SK-N-SH (cell line): ENCODE measurements at regions not wholly inside any gene's neighbourhood (a gene's known extent, or its start where the extent isn't known, plus 50 kb on each side); places are given as distances from the start of the nearest gene placed in this dataset.

Source experiments
- CTCF ChIA-PET: fragments of 300-600, 350-600 bp; formaldehyde crosslinking; extraction: SDS; loops from one replicate; lab custom pipeline; 2021; lab: Yijun Ruan, JAX
- POLR2A ChIA-PET: fragments of 350-600 bp; sonication (Branson Sonifier 250); formaldehyde crosslinking; extraction: SDS; loops from one replicate; lab custom pipeline; 2020; ENCODE audit warnings: antibody characterized with exemption, inconsistent platforms; lab: Yijun Ruan, JAX
- DNase-seq: peaks from one replicate; pipeline ENCODE4 v3.0.0; 2012
- H2AFZ ChIP-seq: fragments of 200-600 bp; sonication (generic); 2 replicates; pipeline ENCODE4 v1.8.1; 2016; ENCODE audit warnings: antibody characterized with exemption, mild to moderate bottlenecking, low read depth
- H3F3A ChIP-seq: fragments of 200-600 bp; sonication (generic); replicated peaks from 2 replicates; pipeline ENCODE3; 2016; ENCODE audit warnings: antibody characterized with exemption, mild to moderate bottlenecking; ENCODE audit not compliant: insufficient read depth
- H3K27ac ChIP-seq, 2 experiments: fragments of 200-500 bp in 1 of 2; fragments of 200-600 bp in 1 of 2; sonication (Bioruptor generic) in 1 of 2; sonication (generic), shearing (Covaris generic) in 1 of 2; 2 replicates each; pipeline versions ENCODE4 v1.5.1 to v1.6.1; 2014 to 2016; ENCODE audit warnings: low read depth in 2 of 2, inconsistent platforms in 1 of 2, low read length in 1 of 2, mild to moderate bottlenecking in 1 of 2, mixed read lengths in 1 of 2
- H3K27me3 ChIP-seq: fragments of 200-600 bp; sonication (generic), shearing (Covaris generic); 2 replicates; pipeline ENCODE4 v1.6.1; 2016; ENCODE audit warnings: mixed run types; ENCODE audit not compliant: insufficient read depth
- H3K36me3 ChIP-seq, 2 experiments: fragments of 200-500 bp in 1 of 2; fragments of 200-600 bp in 1 of 2; sonication (Bioruptor generic) in 1 of 2; sonication (generic) in 1 of 2; replicated peaks in 1 of 2; 2 replicates each; pipeline versions ENCODE3 to v1.5.1; 2014 to 2016; ENCODE audit warnings: low read length in 1 of 2, mild to moderate bottlenecking in 1 of 2; ENCODE audit not compliant: insufficient read depth in 2 of 2, control insufficient read depth in 1 of 2
- H3K4me1 ChIP-seq, 2 experiments: fragments of 200-500 bp in 1 of 2; fragments of 200-600 bp in 1 of 2; sonication (Bioruptor generic) in 1 of 2; sonication (generic), shearing (Covaris generic) in 1 of 2; 2 replicates each; pipeline versions ENCODE4 v1.5.1 to v1.6.1; 2014 to 2016; ENCODE audit warnings: low read depth in 1 of 2, low read length in 1 of 2, mixed run types in 1 of 2; ENCODE audit not compliant: insufficient read depth in 2 of 2, control insufficient read depth in 1 of 2
- H3K4me2 ChIP-seq: fragments of 200-600 bp; sonication (generic), shearing (Covaris generic); 2 replicates; pipeline ENCODE4 v1.6.1; 2017; ENCODE audit warnings: mixed run types
- H3K4me3 ChIP-seq, 2 experiments: fragments of 200-500 bp in 1 of 2; fragments of 200-600 bp in 1 of 2; sonication (Bioruptor generic) in 1 of 2; sonication (generic), shearing (Covaris generic) in 1 of 2; 2 replicates each; pipeline versions ENCODE4 v1.5.1 to v1.8.1; 2014 to 2016; ENCODE audit warnings: low read depth in 2 of 2, inconsistent platforms in 1 of 2, low read length in 1 of 2, mild to moderate bottlenecking in 1 of 2, mixed read lengths in 1 of 2, moderate library complexity in 1 of 2
- H3K79me2 ChIP-seq: fragments of 200-600 bp; sonication (generic); 2 replicates; pipeline ENCODE4 v1.8.1; 2017; ENCODE audit warnings: mild to moderate bottlenecking; ENCODE audit not compliant: insufficient read depth
- H3K9ac ChIP-seq: fragments of 200-600 bp; sonication (generic); 2 replicates; pipeline ENCODE4 v1.6.1; 2017; ENCODE audit warnings: mixed run types
- H3K9me2 ChIP-seq: fragments of 200-600 bp; sonication (generic); 2 replicates; pipeline ENCODE4 v1.6.1; 2017; ENCODE audit warnings: mixed run types
- H3K9me3 ChIP-seq: fragments of 200-600 bp; sonication (generic); 2 replicates; pipeline ENCODE4 v1.6.1; 2017; ENCODE audit warnings: mixed run types, mild to moderate bottlenecking, moderate library complexity
- H4K20me1 ChIP-seq: fragments of 200-600 bp; sonication (generic); 2 replicates; pipeline ENCODE4 v1.6.1; 2017; ENCODE audit warnings: mild to moderate bottlenecking, mixed run types; ENCODE audit not compliant: insufficient read depth
- ELF1 ChIP-seq: IDR thresholded peaks from 2 replicates; pipeline ENCODE4 v1.4.0; 2012
- EP300 ChIP-seq, 2 experiments: IDR thresholded peaks; 2 replicates each; pipeline versions ENCODE4 v1.4.0 to v1.6.1; 2012; ENCODE audit warnings: borderline replicate concordance in 1 of 2, low read depth in 1 of 2, low read length in 1 of 2
- EZH2phosphoT487 ChIP-seq: fragments of 200-600 bp; sonication (generic); IDR thresholded peaks from 2 replicates; pipeline ENCODE4 v1.6.1; 2017; ENCODE audit warnings: low read depth, mixed run types, mild to moderate bottlenecking, antibody characterized with exemption, moderate library complexity, borderline replicate concordance
- FOSL2 ChIP-seq: IDR thresholded peaks from 2 replicates; pipeline ENCODE4 v1.4.0; 2012; ENCODE audit warnings: low read depth, mild to moderate bottlenecking, moderate library complexity, borderline replicate concordance
- FOXM1 ChIP-seq: IDR thresholded peaks from 2 replicates; pipeline ENCODE4 v1.4.0; 2012; ENCODE audit warnings: low read depth, mild to moderate bottlenecking
- GABPA ChIP-seq: IDR thresholded peaks from 2 replicates; pipeline ENCODE4 v1.4.0; 2012; ENCODE audit warnings: low read depth, mild to moderate bottlenecking
- JUND ChIP-seq: IDR thresholded peaks from 2 replicates; pipeline ENCODE4 v1.4.0; 2012
- MXI1 ChIP-seq: IDR thresholded peaks from 2 replicates; pipeline ENCODE4 v1.6.1; 2012; ENCODE audit warnings: mild to moderate bottlenecking, low read depth, low read length, improper control_type of control experiment
- NFIC ChIP-seq: IDR thresholded peaks from 2 replicates; pipeline ENCODE4 v1.4.0; 2012; ENCODE audit warnings: borderline replicate concordance
- RCOR1 ChIP-seq: fragments of 150-350 bp; IDR thresholded peaks from 2 replicates; pipeline ENCODE4 v1.6.1; 2017; ENCODE audit warnings: antibody characterized with exemption, low read length
- RXRA ChIP-seq: IDR thresholded peaks from 2 replicates; pipeline ENCODE4 v1.4.0; 2012; ENCODE audit warnings: low read depth, mild to moderate bottlenecking, borderline replicate concordance
- SIN3A ChIP-seq: IDR thresholded peaks from 2 replicates; pipeline ENCODE4 v1.6.1; 2012; ENCODE audit warnings: low read depth, mild to moderate bottlenecking, low read length, moderate library complexity, borderline replicate concordance
- SMC3 ChIP-seq: IDR thresholded peaks from 2 replicates; pipeline ENCODE4 v1.6.1; 2012; ENCODE audit warnings: low read depth, low read length, improper control_type of control experiment
- YY1 ChIP-seq: IDR thresholded peaks from 2 replicates; pipeline ENCODE4 v1.4.0; 2012; ENCODE audit warnings: low read depth, mild to moderate bottlenecking
- whole genome bisulfite sequencing: methylation state at CpG from one replicate; pipeline ENCODE4 v1.1.6; 2017; ENCODE audit warnings: low lambda C conversion rate; 5-methylcytosine and 5-hydroxymethylcytosine counted together
- TF ChIP-seq, protein P1 (sequence below): fragments of 150-350 bp; IDR thresholded peaks from 2 replicates; pipeline ENCODE4 v1.6.1; 2017; ENCODE audit warnings: antibody characterized with exemption, low read length, low read depth, borderline replicate concordance
- TF ChIP-seq, protein P2 (sequence below): IDR thresholded peaks from 2 replicates; pipeline ENCODE4 v1.4.0; 2012; ENCODE audit warnings: low read depth, borderline replicate concordance

DNA sequence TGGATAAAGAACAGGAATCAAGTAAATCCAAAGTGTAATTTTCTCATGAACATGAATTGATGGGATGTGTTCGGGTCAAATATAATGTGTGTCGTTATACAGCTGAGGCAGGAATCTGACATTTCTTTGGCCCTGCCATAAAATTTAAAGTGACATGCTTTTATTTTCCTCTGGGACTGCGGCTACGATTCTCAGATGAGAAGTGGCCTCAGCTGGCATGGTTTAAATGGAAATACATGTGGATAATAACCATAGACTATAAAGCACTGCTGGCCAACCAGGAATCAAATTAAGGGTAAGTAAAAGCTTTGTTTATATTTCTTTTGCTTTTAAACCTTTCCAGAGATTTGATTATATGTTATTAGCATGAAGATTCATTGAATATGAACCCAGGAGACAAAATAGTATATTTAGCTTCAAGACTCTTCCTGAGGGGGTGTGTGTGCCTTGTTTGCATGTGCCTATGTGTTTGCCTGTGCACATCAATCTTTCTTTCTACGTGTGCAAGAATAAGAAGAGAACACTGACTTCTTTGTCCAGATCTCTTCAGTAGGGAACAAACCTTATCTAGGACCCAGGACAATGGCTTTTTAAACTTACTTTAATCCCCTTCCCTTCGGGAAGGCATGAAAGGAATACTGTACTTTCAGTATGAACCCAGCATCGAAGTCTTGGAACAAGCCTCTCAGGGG, 629.0 kb upstream of the PFKP start:
- Histone ChIP-seq H3K4me1 (no peaks in the 10 kb centered on the region), H3K4me2 (no peak overlapping the region), H3K4me3 (no peak overlapping the region), H3K27me3 (no peaks in the 10 kb centered on the region), H3K9me3 (no peaks in the 10 kb centered on the region), H3K9ac (no peak overlapping the region), H2AFZ (no peak overlapping the region), H3F3A (no peaks in the 10 kb centered on the region), H3K27ac (no peak overlapping the region), H3K79me2 (no peaks in the 10 kb centered on the region), H3K9me2 (no peaks in the 10 kb centered on the region), H4K20me1 (no peaks in the 10 kb centered on the region), H3K36me3 (no peaks in the 10 kb centered on the region)
- 26% methylated on average over 7 of the region's 7 CpGs for WGBS
- TF ChIP-seq SMC3 (no peak), YY1 (no peak), ELF1 (no peak), SIN3A (no peak), NFIC (no peak), EP300 (IDR thresholded peaks at IDR 0.05; ENCODE audit: borderline replicate concordance in 1 of 2, low read depth in 1 of 2, low read length in 1 of 2) (no peak), JUND (no peak), FOSL2 (no peak), GABPA (no peak), EZH2phosphoT487 (no peak), RXRA (no peak), FOXM1 (no peak), RCOR1 (no peak), MXI1 (no peak)
- TF ChIP-seq, protein P1, sequence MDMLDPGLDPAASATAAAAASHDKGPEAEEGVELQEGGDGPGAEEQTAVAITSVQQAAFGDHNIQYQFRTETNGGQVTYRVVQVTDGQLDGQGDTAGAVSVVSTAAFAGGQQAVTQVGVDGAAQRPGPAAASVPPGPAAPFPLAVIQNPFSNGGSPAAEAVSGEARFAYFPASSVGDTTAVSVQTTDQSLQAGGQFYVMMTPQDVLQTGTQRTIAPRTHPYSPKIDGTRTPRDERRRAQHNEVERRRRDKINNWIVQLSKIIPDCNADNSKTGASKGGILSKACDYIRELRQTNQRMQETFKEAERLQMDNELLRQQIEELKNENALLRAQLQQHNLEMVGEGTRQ = no peak
- TF ChIP-seq, protein P2, sequence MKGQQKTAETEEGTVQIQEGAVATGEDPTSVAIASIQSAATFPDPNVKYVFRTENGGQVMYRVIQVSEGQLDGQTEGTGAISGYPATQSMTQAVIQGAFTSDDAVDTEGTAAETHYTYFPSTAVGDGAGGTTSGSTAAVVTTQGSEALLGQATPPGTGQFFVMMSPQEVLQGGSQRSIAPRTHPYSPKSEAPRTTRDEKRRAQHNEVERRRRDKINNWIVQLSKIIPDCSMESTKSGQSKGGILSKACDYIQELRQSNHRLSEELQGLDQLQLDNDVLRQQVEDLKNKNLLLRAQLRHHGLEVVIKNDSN = no peak
- ChIA-PET POLR2A (no interaction called here), CTCF (no interaction called here)
- no peak for DNase-seq

DNA sequence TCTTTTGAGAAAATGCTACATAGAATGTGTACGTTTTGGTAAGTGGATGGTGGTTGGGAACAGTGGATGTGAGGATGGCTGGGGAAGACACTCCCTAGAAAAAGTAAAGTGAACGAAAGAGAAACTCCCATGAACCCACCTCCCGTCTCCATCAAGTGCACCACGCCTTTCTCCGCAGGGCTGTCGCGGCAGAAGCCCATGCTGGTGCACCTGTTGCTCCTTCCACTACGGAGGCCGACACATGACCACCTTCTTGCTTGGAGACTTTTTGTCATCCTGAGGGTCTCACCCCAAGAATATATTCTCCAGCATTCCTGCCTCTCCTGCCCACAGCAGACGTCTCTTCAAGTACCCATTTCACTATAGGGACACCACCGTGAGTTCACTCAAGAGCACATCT, 630.4 kb upstream of the PFKP start:
- H4K20me1 ChIP-seq = no peaks in the 10 kb centered on the region

More for the DNA sequence above, 630.4 kb upstream of the PFKP start:
- no peaks in the 10 kb centered on the region for H3K9me3 ChIP-seq
- TF ChIP-seq MXI1 = no peak
- H2AFZ ChIP-seq = no peak overlapping the region
- H3K36me3 ChIP-seq = no peaks in the 10 kb centered on the region
- no peaks in the 10 kb centered on the region for H3F3A ChIP-seq
- no peaks in the 10 kb centered on the region for H3K79me2 ChIP-seq
- no peaks in the 10 kb centered on the region for H3K9me2 ChIP-seq
- no peak overlapping the region for H3K4me2 ChIP-seq
- ChIA-PET CTCF (no interaction called here), POLR2A (no interaction called here)
- H3K9ac ChIP-seq = no peak overlapping the region
- no peaks in the 10 kb centered on the region for H3K4me1 ChIP-seq
- DNase-seq = no peak
- no peaks in the 10 kb centered on the region for H3K27me3 ChIP-seq
- H3K4me3 ChIP-seq = no peak overlapping the region
- H3K27ac ChIP-seq = no peak overlapping the region
- WGBS = 52% methylated on average over 11 of the region's 11 CpGs
